ENCODE measurements at regions not wholly inside any gene's neighbourhood (a gene's known extent, or its start where the extent isn't known, plus 50 kb on each side); places are given as distances from the start of the nearest gene placed in this dataset.

- Histone ChIP-seq H3K9me3 (no peaks in the 10 kb centered on the region), H3K4me3 (no peak overlapping the region), H3K27me3 (no peaks in the 10 kb centered on the region), H3K27ac (no peak overlapping the region), H3K36me3 (no peaks in the 10 kb centered on the region), H3K4me1 (no peaks in the 10 kb centered on the region)
- no peak for TF ChIP-seq CTCF (IDR thresholded peaks at IDR 0.05)
- no peak for TF ChIP-seq POLR2AphosphoS5 (IDR thresholded peaks at IDR 0.05)
- TF ChIP-seq POLR2A (IDR thresholded peaks at IDR 0.05), result no peak
- no peak for DNase-seq (ENCODE audit: low spot score in 2 of 2)
- intact Hi-C loops (cut with DNase I; ENCODE audit: low total_unique reads), result no loop called here
Measured at GRCh38 chr5:120260651-120261050, 203.4 kb upstream of the PRR16 start.

GRCh38 chr5:120270498-120270897 is 193.6 kb upstream of the PRR16 start:
- intact Hi-C loops (cut with DNase I; ENCODE audit: low total_unique reads), result no loop called here
- H3K4me1 ChIP-seq, result no peaks in the 10 kb centered on the region
- H3K4me3 ChIP-seq, result no peak overlapping the region
- no peaks in the 10 kb centered on the region for H3K27me3 ChIP-seq
- H3K9me3 ChIP-seq, result no peaks in the 10 kb centered on the region
- no peak overlapping the region for H3K27ac ChIP-seq
- DNase-seq (ENCODE audit: low spot score in 2 of 2), result no peak
- H3K36me3 ChIP-seq, result no peaks in the 10 kb centered on the region
- TF ChIP-seq POLR2AphosphoS5 (IDR thresholded peaks at IDR 0.05) (no peak), CTCF (IDR thresholded peaks at IDR 0.05) (no peak), POLR2A (IDR thresholded peaks at IDR 0.05) (no peak)

- H3K27ac ChIP-seq, result no peak overlapping the region
- H3K4me1 ChIP-seq, result no peaks in the 10 kb centered on the region
- H3K4me3 ChIP-seq, result no peak overlapping the region
- H3K36me3 ChIP-seq, result no peaks in the 10 kb centered on the region
- no peak for TF ChIP-seq CTCF (IDR thresholded peaks at IDR 0.05)
- TF ChIP-seq POLR2AphosphoS5 (IDR thresholded peaks at IDR 0.05), result no peak
- no peak for TF ChIP-seq POLR2A (IDR thresholded peaks at IDR 0.05)
- no peaks in the 10 kb centered on the region for H3K27me3 ChIP-seq
- DNase-seq (ENCODE audit: low spot score in 2 of 2), result no peak
- intact Hi-C loops (cut with DNase I; ENCODE audit: low total_unique reads), result no loop called here
- H3K9me3 ChIP-seq, result no peaks in the 10 kb centered on the region
Measured at GRCh38 chr5:120293796-120294195, 170.3 kb upstream of the PRR16 start.

GRCh38 chr5:120297616-120298015 is 166.5 kb upstream of the PRR16 start:
- no peaks in the 10 kb centered on the region for H3K36me3 ChIP-seq
- no peaks in the 10 kb centered on the region for H3K4me1 ChIP-seq
- no peak overlapping the region for H3K4me3 ChIP-seq
- DNase-seq (ENCODE audit: low spot score in 2 of 2), result no peak
- H3K9me3 ChIP-seq, result no peaks in the 10 kb centered on the region
- no peaks in the 10 kb centered on the region for H3K27me3 ChIP-seq
- H3K27ac ChIP-seq, result no peak overlapping the region
- TF ChIP-seq CTCF (IDR thresholded peaks at IDR 0.05) (no peak), POLR2A (IDR thresholded peaks at IDR 0.05) (no peak), POLR2AphosphoS5 (IDR thresholded peaks at IDR 0.05) (no peak)
- intact Hi-C loops (cut with DNase I; ENCODE audit: low total_unique reads), result no loop called here

- intact Hi-C loops (cut with DNase I; ENCODE audit: low total_unique reads), result no loop called here
- H3K4me3 ChIP-seq, result no peak overlapping the region
- DNase-seq (ENCODE audit: low spot score in 2 of 2), result no peak
- no peaks in the 10 kb centered on the region for H3K9me3 ChIP-seq
- no peak overlapping the region for H3K27ac ChIP-seq
- H3K36me3 ChIP-seq, result no peaks in the 10 kb centered on the region
- no peaks in the 10 kb centered on the region for H3K27me3 ChIP-seq
- TF ChIP-seq POLR2A (IDR thresholded peaks at IDR 0.05) (no peak), CTCF (IDR thresholded peaks at IDR 0.05) (no peak), POLR2AphosphoS5 (IDR thresholded peaks at IDR 0.05) (no peak)
- no peaks in the 10 kb centered on the region for H3K4me1 ChIP-seq
Measured at GRCh38 chr5:120298981-120299380, 165.1 kb upstream of the PRR16 start.
